H1 (cell line): ENCODE measurements at regions not wholly inside any gene's neighbourhood (a gene's known extent, or its start where the extent isn't known, plus 50 kb on each side); places are given as distances from the start of the nearest gene placed in this dataset.
A peak's percentile ranks its signal among the peaks of the same experiment; 100 is the strongest.

Source experiments
- CTCF ChIA-PET: fragments of 300-600 bp; sonication (Branson Sonifier 250); formaldehyde crosslinking; loops from one replicate; lab custom pipeline; 2021; ENCODE audit not compliant: partially characterized antibody; lab: Charles Lee
- POLR2A ChIA-PET: fragments of 300-600 bp; sonication (Branson Sonifier 250); formaldehyde crosslinking; loops from one replicate; lab custom pipeline; 2021; ENCODE audit warnings: inconsistent platforms; ENCODE audit not compliant: partially characterized antibody; lab: Charles Lee
- DNase-seq, 2 experiments: peaks; one replicate each; pipeline versions ENCODE4 v3.0.0 to v3.0.0-alpha.2; 2010 to 2022; ENCODE audit warnings: low spot score in 2 of 2, low read depth in 1 of 2, mixed read lengths in 1 of 2
- FAIRE-seq: peaks from 2 replicates; lab custom pipeline; 2011; peaks lifted over from hg19 to GRCh38; lab: Jason Lieb, UNC
- H2AFZ ChIP-seq: 2 replicates; pipeline ENCODE4 v1.8.1; 2012; ENCODE audit warnings: low read length, inconsistent platforms
- H2AK5ac ChIP-seq: 2 replicates; pipeline ENCODE4 v1.6.1; 2013; ENCODE audit warnings: low read depth, low read length
- H2BK120ac ChIP-seq: replicated peaks from 2 replicates; pipeline ENCODE3; 2013; ENCODE audit warnings: low read depth, low read length, inconsistent platforms
- H2BK12ac ChIP-seq: 2 replicates; pipeline ENCODE4 v1.6.1; 2013; ENCODE audit warnings: low read depth, low read length
- H2BK15ac ChIP-seq: 2 replicates; pipeline ENCODE4 v1.6.1; 2013; ENCODE audit warnings: low read length
- H2BK20ac ChIP-seq: 2 replicates; pipeline ENCODE4 v1.6.1; 2013; ENCODE audit warnings: low read length
- H2BK5ac ChIP-seq: 2 replicates; pipeline ENCODE4 v1.6.1; 2013; ENCODE audit warnings: low read depth, low read length
- H3K14ac ChIP-seq: 2 replicates; pipeline ENCODE4 v1.6.1; 2013; ENCODE audit warnings: inconsistent platforms; ENCODE audit not compliant: insufficient read length
- H3K18ac ChIP-seq: 2 replicates; pipeline ENCODE4 v1.6.1; 2013; ENCODE audit warnings: low read length; ENCODE audit errors: extremely low read depth
- H3K23ac ChIP-seq: 2 replicates; pipeline ENCODE4 v1.6.1; 2013; ENCODE audit warnings: inconsistent platforms; ENCODE audit not compliant: insufficient read length
- H3K23me2 ChIP-seq: 2 replicates; pipeline ENCODE4 v1.6.1; 2013; ENCODE audit warnings: low read depth, low read length
- H3K27ac ChIP-seq: 2 replicates; pipeline ENCODE4 v1.6.1; 2011; ENCODE audit warnings: low read depth, low read length, inconsistent platforms
- H3K27me3 ChIP-seq, 4 experiments: replicated peaks in 1 of 4; 1 replicate in 1 of 4; 2 replicates in 3 of 4; pipeline versions ENCODE4 v1.6.1 to v1.8.1; 2011 to 2013; ENCODE audit warnings: low read length in 3 of 4, mild to moderate bottlenecking in 3 of 4, inconsistent platforms in 2 of 4, mixed read lengths in 2 of 4, moderate library complexity in 1 of 4; ENCODE audit not compliant: control insufficient read depth in 3 of 4, insufficient read depth in 3 of 4; ENCODE audit errors: extremely low read depth in 1 of 4
- H3K36me3 ChIP-seq, 4 experiments: 2 replicates each; pipeline versions ENCODE4 v1.6.1 to v1.8.1; 2011 to 2013; ENCODE audit warnings: mild to moderate bottlenecking in 4 of 4, low read length in 3 of 4, moderate library complexity in 2 of 4, control low read depth in 1 of 4, inconsistent platforms in 1 of 4; ENCODE audit not compliant: insufficient read depth in 4 of 4, control insufficient read depth in 2 of 4
- H3K4ac ChIP-seq: replicated peaks from 2 replicates; pipeline ENCODE3; 2013; ENCODE audit warnings: low read length, low read depth, mixed read lengths, inconsistent platforms; ENCODE audit not compliant: insufficient read length
- H3K4me1 ChIP-seq, 4 experiments: replicated peaks in 1 of 4; 1 replicate in 1 of 4; 2 replicates in 3 of 4; pipeline versions ENCODE4 v1.6.1 to v1.8.1; 2011 to 2013; ENCODE audit warnings: low read length in 3 of 4, inconsistent platforms in 2 of 4, mixed read lengths in 1 of 4; ENCODE audit not compliant: insufficient read depth in 4 of 4, control insufficient read depth in 3 of 4
- H3K4me2 ChIP-seq, 2 experiments: 2 replicates each; pipeline versions ENCODE4 v1.6.1 to v1.8.1; 2011 to 2013; ENCODE audit warnings: low read depth in 2 of 2, low read length in 2 of 2, control low read depth in 1 of 2, inconsistent platforms in 1 of 2, mild to moderate bottlenecking in 1 of 2; ENCODE audit not compliant: insufficient read depth in 1 of 2
- H3K4me3 ChIP-seq, 4 experiments: fragments of 200-600, 300-600 bp in 1 of 4; sonication (generic), shearing (Covaris generic), sonication (Bioruptor Twin) in 1 of 4; 2 replicates each; pipeline versions ENCODE4 v1.5.1 to v1.8.1; 2011 to 2016; ENCODE audit warnings: low read length in 4 of 4, low read depth in 3 of 4, control low read depth in 2 of 4, inconsistent platforms in 2 of 4, mild to moderate bottlenecking in 2 of 4, mixed read lengths in 1 of 4, moderate library complexity in 1 of 4; ENCODE audit not compliant: insufficient read depth in 2 of 4; ENCODE audit errors: extremely low read depth in 1 of 4
- H3K56ac ChIP-seq: replicated peaks from 2 replicates; pipeline ENCODE3; 2013; ENCODE audit warnings: low read depth, mild to moderate bottlenecking, mixed read lengths, low read length, inconsistent platforms; ENCODE audit not compliant: insufficient read length
- H3K79me1 ChIP-seq: 2 replicates; pipeline ENCODE4 v1.6.1; 2013; ENCODE audit warnings: low read depth, low read length, control low read depth
- H3K79me2 ChIP-seq, 2 experiments: 2 replicates each; pipeline versions ENCODE4 v1.6.1 to v1.8.1; 2012 to 2013; ENCODE audit warnings: low read length in 2 of 2, mild to moderate bottlenecking in 2 of 2, inconsistent platforms in 1 of 2; ENCODE audit not compliant: insufficient read depth in 2 of 2, control insufficient read depth in 1 of 2
- H3K9ac ChIP-seq, 4 experiments: replicated peaks in 1 of 4; 1 replicate in 1 of 4; 2 replicates in 3 of 4; pipeline versions ENCODE4 v1.6.1 to v1.8.1; 2011 to 2013; ENCODE audit warnings: low read depth in 3 of 4, low read length in 3 of 4, control low read depth in 2 of 4, mild to moderate bottlenecking in 2 of 4, moderate library complexity in 2 of 4, inconsistent platforms in 1 of 4; ENCODE audit errors: extremely low read depth in 1 of 4
- H3K9me3 ChIP-seq, 2 experiments: 2 replicates each; pipeline versions ENCODE4 v1.6.1 to v1.8.1; 2012 to 2013; ENCODE audit warnings: mild to moderate bottlenecking in 2 of 2, moderate library complexity in 2 of 2, control low read depth in 1 of 2, inconsistent platforms in 1 of 2, low read depth in 1 of 2, low read length in 1 of 2, mixed read lengths in 1 of 2; ENCODE audit not compliant: insufficient read depth in 2 of 2
- H4K20me1 ChIP-seq, 2 experiments: replicated peaks in 1 of 2; 2 replicates each; pipeline versions ENCODE3 to v1.8.1; 2011 to 2013; ENCODE audit warnings: inconsistent platforms in 2 of 2, low read length in 2 of 2, mild to moderate bottlenecking in 1 of 2; ENCODE audit not compliant: insufficient read depth in 2 of 2, control insufficient read depth in 1 of 2
- H4K5ac ChIP-seq: 2 replicates; pipeline ENCODE4 v1.6.1; 2013; ENCODE audit warnings: low read length, low read depth, mixed read lengths, inconsistent platforms; ENCODE audit not compliant: insufficient read length
- H4K8ac ChIP-seq: 2 replicates; pipeline ENCODE4 v1.8.0; 2013; ENCODE audit warnings: mild to moderate bottlenecking, moderate library complexity, low read length, inconsistent platforms; ENCODE audit not compliant: insufficient read depth; ENCODE audit errors: extremely low read depth
- H4K91ac ChIP-seq: replicated peaks from 2 replicates; pipeline ENCODE3; 2013; ENCODE audit warnings: low read length, mixed read lengths, inconsistent platforms; ENCODE audit not compliant: insufficient read length
- CBX5 ChIP-seq: fragments of 300-800, 300-1000 bp; sonication (generic); IDR thresholded peaks from 2 replicates; pipeline ENCODE4 v1.7.1; 2016; ENCODE audit warnings: antibody characterized with exemption, low read length, low read depth
- CHD1 ChIP-seq: IDR thresholded peaks from 2 replicates; pipeline ENCODE4 v1.6.1; 2012; ENCODE audit warnings: low read depth, low read length, improper control_type of control experiment
- JUND ChIP-seq: IDR thresholded peaks from 2 replicates; pipeline ENCODE4 v1.6.1; 2011; ENCODE audit warnings: mild to moderate bottlenecking, improper control_type of control experiment, low read length
- POLR2A ChIP-seq, 2 experiments: IDR thresholded peaks; 1 replicate in 1 of 2; 2 replicates in 1 of 2; pipeline ENCODE4 v1.6.1; 2011; ENCODE audit warnings: low read depth in 2 of 2, low read length in 2 of 2, mild to moderate bottlenecking in 2 of 2; ENCODE audit errors: control extremely low read depth in 1 of 2
- RXRA ChIP-seq: IDR thresholded peaks from 2 replicates; pipeline ENCODE4 v1.6.1; 2011; ENCODE audit warnings: low read depth, mild to moderate bottlenecking, low read length, moderate library complexity; ENCODE audit not compliant: insufficient read depth
- SIRT6 ChIP-seq: IDR thresholded peaks from one replicate; pipeline ENCODE4 v1.7.1; 2012; ENCODE audit warnings: low read length, inconsistent platforms
- TAF7 ChIP-seq: optimal IDR thresholded peaks from 2 replicates; pipeline ENCODE3; 2011; ENCODE audit warnings: low read depth, mild to moderate bottlenecking, inconsistent platforms, low read length, moderate library complexity, borderline replicate concordance
- TBP ChIP-seq: IDR thresholded peaks from 2 replicates; pipeline ENCODE4 v1.6.1; 2011; ENCODE audit warnings: low read depth, low read length, improper control_type of control experiment
- WGBS, 2 experiments: shearing (Covaris generic) in 1 of 2; methylation state at CpG; one replicate each; pipeline versions ENCODE4 v1.1.6 to v1.1.7; 2013 to 2015; ENCODE audit warnings: low lambda C conversion rate in 2 of 2, mixed read lengths in 2 of 2, inconsistent platforms in 1 of 2, low coverage in 1 of 2, missing lambda C conversion rate in 1 of 2; ENCODE audit not compliant: insufficient replicate concordance in 2 of 2, insufficient coverage in 1 of 2, insufficient read length in 1 of 2; ENCODE audit errors: extremely low coverage in 1 of 2, missing lambda C conversion rate in 1 of 2; 5-methylcytosine and 5-hydroxymethylcytosine counted together
- TF ChIP-seq, protein P1 (sequence below), 3 experiments: IDR thresholded peaks; 1 replicate in 2 of 3; 2 replicates in 1 of 3; pipeline versions ENCODE4 v1.5.1 to v1.6.1; 2011; ENCODE audit warnings: low read length in 3 of 3, mild to moderate bottlenecking in 3 of 3, inconsistent platforms in 2 of 3, low read depth in 1 of 3, moderate library complexity in 1 of 3; ENCODE audit not compliant: insufficient read depth in 1 of 3; ENCODE audit errors: control extremely low read depth in 1 of 3

DNA sequence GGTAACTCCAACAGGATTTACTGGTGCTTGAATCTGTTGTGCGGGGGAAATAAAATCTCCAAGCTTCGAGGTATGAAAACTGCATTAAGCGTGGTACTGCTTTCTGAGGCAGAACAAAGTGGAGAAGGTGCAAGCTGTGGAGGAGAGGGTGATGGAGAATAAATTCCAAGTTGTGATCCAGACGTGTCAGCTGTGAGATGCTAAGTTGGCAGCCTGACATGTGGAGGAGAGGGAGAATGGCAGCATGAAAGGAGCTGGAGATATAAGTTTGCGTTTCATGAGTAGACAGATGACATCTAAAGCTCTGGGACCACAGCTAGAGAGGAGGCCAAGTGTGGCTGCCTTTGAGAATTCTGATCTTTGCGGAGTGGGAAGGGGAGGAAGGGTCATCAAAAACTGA, 411.8 kb downstream of the FBXO15 start:
- ChIA-PET POLR2A (no interaction called here), CTCF (interaction anchor here (0.6 kb wide), 1 partner anchor 1056 kb away, joined by 3 read pairs; no protein-coding TSS in a partner anchor)
- no peak overlapping the region for H2BK120ac ChIP-seq
- H3K27ac ChIP-seq: no peak overlapping the region
- H3K4me1 ChIP-seq: no peaks in the 10 kb centered on the region
- no peak overlapping the region for H3K4me3 ChIP-seq
- H2BK12ac ChIP-seq: no peak overlapping the region
- H2BK20ac ChIP-seq: peak overlapping the region; percentile 24; the same call in 1 of the 2 replicates
- H3K79me1 ChIP-seq: no peaks in the 10 kb centered on the region
- no peak overlapping the region for H2BK15ac ChIP-seq
- no peak overlapping the region for H2AK5ac ChIP-seq
- no peak overlapping the region for H3K4ac ChIP-seq
- DNase-seq (no peak), FAIRE-seq (no peak)
- WGBS, 2 experiments: 66% methylated on average over 6 of the region's 6 CpGs; no CpG with 5 or more reads in 1 of the 2 experiments
- H3K79me2 ChIP-seq: no peaks in the 10 kb centered on the region
- no peak overlapping the region for H2BK5ac ChIP-seq
- no peak overlapping the region for H3K18ac ChIP-seq
- H3K36me3 ChIP-seq: no peaks in the 10 kb centered on the region
- H3K9me3 ChIP-seq: no peaks in the 10 kb centered on the region
- TF ChIP-seq CHD1 (no peak), POLR2A (IDR thresholded peaks at IDR 0.05; ENCODE audit: control extremely low read depth in 1 of 2, low read depth in 2 of 2, low read length in 2 of 2) (no peak), SIRT6 (no peak), JUND (no peak), TAF7 (no peak), CBX5 (no peak), RXRA (no peak), TBP (no peak)
- TF ChIP-seq, protein P1, sequence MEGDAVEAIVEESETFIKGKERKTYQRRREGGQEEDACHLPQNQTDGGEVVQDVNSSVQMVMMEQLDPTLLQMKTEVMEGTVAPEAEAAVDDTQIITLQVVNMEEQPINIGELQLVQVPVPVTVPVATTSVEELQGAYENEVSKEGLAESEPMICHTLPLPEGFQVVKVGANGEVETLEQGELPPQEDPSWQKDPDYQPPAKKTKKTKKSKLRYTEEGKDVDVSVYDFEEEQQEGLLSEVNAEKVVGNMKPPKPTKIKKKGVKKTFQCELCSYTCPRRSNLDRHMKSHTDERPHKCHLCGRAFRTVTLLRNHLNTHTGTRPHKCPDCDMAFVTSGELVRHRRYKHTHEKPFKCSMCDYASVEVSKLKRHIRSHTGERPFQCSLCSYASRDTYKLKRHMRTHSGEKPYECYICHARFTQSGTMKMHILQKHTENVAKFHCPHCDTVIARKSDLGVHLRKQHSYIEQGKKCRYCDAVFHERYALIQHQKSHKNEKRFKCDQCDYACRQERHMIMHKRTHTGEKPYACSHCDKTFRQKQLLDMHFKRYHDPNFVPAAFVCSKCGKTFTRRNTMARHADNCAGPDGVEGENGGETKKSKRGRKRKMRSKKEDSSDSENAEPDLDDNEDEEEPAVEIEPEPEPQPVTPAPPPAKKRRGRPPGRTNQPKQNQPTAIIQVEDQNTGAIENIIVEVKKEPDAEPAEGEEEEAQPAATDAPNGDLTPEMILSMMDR (IDR thresholded peaks at IDR 0.05; ENCODE audit: control extremely low read depth in 1 of 3, insufficient read depth in 1 of 3, low read depth in 1 of 3, low read length in 3 of 3): no peak
- H3K14ac ChIP-seq: no peak overlapping the region
- no peaks in the 10 kb centered on the region for H3K27me3 ChIP-seq
- no peak overlapping the region for H4K8ac ChIP-seq
- H3K23me2 ChIP-seq: no peaks in the 10 kb centered on the region
- H4K91ac ChIP-seq: no peak overlapping the region
- no peak overlapping the region for H4K5ac ChIP-seq
- H4K20me1 ChIP-seq: no peaks in the 10 kb centered on the region
- no peak overlapping the region for H3K9ac ChIP-seq
- H3K56ac ChIP-seq: no peak overlapping the region
- H3K4me2 ChIP-seq: no peak overlapping the region
- H2AFZ ChIP-seq: no peak overlapping the region
- H3K23ac ChIP-seq: no peak overlapping the region
